GM12874 (cell line): ENCODE measurements at regions not wholly inside any gene's neighbourhood (a gene's known extent, or its start where the extent isn't known, plus 50 kb on each side); places are given as distances from the start of the nearest gene placed in this dataset.

Experiments
- TF ChIP-seq, protein P1 (sequence below): IDR thresholded peaks from 2 replicates; pipeline ENCODE4 v1.5.1; 2011; ENCODE audit warnings: low read depth, mild to moderate bottlenecking, control low read depth, low read length, moderate library complexity; ENCODE audit not compliant: insufficient read depth

GRCh38 chr6:23111984-23112383, 542.6 kb downstream of the HDGFL1 start:
- TF ChIP-seq, protein P1, sequence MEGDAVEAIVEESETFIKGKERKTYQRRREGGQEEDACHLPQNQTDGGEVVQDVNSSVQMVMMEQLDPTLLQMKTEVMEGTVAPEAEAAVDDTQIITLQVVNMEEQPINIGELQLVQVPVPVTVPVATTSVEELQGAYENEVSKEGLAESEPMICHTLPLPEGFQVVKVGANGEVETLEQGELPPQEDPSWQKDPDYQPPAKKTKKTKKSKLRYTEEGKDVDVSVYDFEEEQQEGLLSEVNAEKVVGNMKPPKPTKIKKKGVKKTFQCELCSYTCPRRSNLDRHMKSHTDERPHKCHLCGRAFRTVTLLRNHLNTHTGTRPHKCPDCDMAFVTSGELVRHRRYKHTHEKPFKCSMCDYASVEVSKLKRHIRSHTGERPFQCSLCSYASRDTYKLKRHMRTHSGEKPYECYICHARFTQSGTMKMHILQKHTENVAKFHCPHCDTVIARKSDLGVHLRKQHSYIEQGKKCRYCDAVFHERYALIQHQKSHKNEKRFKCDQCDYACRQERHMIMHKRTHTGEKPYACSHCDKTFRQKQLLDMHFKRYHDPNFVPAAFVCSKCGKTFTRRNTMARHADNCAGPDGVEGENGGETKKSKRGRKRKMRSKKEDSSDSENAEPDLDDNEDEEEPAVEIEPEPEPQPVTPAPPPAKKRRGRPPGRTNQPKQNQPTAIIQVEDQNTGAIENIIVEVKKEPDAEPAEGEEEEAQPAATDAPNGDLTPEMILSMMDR, result no peak

- TF ChIP-seq, protein P1, result no peak
Measured at GRCh38 chr6:23114812-23115504, 545.6 kb downstream of the HDGFL1 start.

GRCh38 chr6:23137611-23138010, 568.2 kb downstream of the HDGFL1 start:
- TF ChIP-seq, protein P1, result no peak

DNA sequence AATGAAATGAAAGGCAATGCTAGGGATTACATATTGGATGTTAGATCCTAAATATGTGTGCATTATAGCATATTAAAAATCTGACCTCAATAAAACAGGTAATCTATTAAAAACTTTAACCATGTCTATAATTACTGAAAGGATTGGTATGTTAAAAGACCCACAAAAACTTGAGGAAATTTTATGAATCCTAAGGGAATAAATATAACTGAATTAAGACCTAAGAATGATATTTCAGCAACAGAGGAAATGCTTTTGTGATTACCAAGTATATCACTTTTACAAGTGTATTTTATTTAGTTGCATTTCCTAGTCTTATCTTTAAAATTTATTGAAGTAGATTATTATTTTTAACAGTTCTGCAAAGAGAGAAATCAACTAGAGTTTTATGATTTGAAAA, 571.5 kb downstream of the HDGFL1 start:
- TF ChIP-seq, protein P1, result no peak

DNA sequence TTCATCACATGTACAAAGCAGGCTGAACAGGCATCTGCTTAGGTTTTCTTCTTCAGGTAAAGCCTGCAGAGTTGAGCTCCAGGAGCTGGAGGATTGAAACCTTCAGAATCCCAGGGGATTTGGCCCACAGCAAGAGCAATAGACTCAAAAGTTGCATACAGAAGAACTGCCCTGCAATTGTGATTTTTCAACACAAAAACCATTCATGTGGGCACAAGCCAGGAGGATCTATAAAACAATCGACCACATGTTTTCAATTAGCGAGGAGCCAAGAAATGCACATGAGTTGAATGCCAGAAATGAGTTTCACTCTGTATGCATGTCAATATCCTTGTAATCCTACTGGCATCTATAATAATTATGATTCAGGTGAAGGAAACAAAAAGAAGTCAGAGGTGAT, 576.4 kb downstream of the HDGFL1 start:
- TF ChIP-seq, protein P1, result no peak

DNA sequence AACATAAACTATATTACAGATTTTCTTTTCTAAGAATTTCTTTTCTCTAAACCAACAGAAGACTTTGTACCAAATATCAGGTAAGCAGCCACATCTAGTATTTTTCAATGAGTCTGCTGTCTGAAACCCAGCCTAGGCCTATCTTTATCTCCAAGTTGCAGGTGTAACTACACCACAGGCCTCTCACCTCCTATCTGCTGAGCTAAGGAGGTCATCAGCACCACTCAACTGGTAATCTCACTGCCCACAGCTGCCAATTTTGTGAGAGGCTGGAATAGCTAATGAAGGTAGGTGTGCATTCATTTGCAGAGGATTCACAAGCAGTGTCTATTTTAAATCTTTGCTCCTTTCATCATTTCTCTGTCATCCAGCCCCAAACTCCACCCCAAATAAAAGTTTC, 584.8 kb downstream of the HDGFL1 start:
- TF ChIP-seq, protein P1, result no peak

DNA sequence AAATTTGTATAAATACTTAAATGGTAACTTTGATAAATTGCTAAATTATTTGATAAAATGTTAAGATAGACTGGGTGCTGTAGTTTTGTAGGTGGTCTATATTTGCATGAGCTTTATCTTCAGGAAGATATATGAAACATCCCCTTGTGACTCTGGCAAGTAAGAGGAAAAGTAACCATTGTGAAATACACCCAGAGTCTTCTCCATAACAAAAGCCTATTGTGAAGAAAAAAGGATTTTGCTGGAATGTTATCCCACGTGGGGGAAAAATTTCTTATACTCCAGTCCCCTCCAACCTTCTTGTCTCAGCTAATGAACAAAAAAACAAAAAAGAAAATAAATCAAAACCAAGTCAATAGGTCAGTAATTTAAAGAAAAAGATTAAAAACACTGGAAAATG, 600.7 kb downstream of the HDGFL1 start:
- TF ChIP-seq, protein P1, result no peak
